Gastrocnemius medialis (tissue), 4 donors: ENCODE measurements at regions not wholly inside any gene's neighbourhood (a gene's known extent, or its start where the extent isn't known, plus 50 kb on each side); places are given as distances from the start of the nearest gene placed in this dataset.

Source experiments
- CTCF ChIP-seq, 5 experiments: fragments of 450-650 bp in 3 of 5; fragments of 200-600 bp in 2 of 5; sonication (generic) in 2 of 5; IDR thresholded peaks in 4 of 5; conservative IDR thresholded peaks in 1 of 5; 1 replicate in 4 of 5; 2 replicates in 1 of 5; pipeline ENCODE4 v1.5.1; 2016 to 2019; ENCODE audit warnings: antibody characterized with exemption in 5 of 5, mild to moderate bottlenecking in 3 of 5, moderate library complexity in 3 of 5
- POLR2A ChIP-seq, 2 donors: fragments of 450-650 bp; IDR thresholded peaks; one replicate each; pipeline ENCODE4 v1.6.1; 2017; ENCODE audit warnings: antibody characterized with exemption in 2 of 2, mild to moderate bottlenecking in 2 of 2, moderate library complexity in 2 of 2

DNA sequence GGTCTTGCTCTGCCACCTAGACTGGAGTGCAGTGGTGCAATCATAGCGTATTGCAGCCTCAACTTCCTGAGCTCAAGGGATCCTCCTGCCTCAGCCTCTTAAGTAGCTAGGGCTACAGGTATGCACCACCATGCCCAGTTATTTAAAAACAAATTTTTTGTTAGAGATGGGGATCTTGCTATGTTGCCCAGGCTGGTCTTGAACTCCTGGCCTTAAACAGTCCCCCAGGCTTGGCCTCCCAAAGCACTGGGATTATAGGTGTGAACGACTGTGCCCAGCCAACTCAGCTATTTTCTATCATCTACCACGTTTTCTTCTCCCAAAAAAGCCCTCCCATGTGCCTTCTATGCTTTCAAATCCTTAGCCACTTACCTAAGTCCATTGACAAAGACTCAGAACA, 243.7 kb upstream of the SOX4 start:
- TF ChIP-seq POLR2A (IDR thresholded peaks at IDR 0.05): no peak
- no peak for TF ChIP-seq CTCF (IDR thresholded peaks at IDR 0.05 in 4 of 5, conservative IDR thresholded peaks at IDR 0.05 in 1 of 5)
